CD14-positive monocyte (primary cell): ENCODE measurements at regions not wholly inside any gene's neighbourhood (a gene's known extent, or its start where the extent isn't known, plus 50 kb on each side); places are given as distances from the start of the nearest gene placed in this dataset.

Experiments used
- DNase-seq, 3 donors: peaks; one replicate each; pipeline ENCODE4 v3.0.0-alpha.2; 2011 to 2022
- H2AFZ ChIP-seq: 2 replicates; pipeline ENCODE4 v1.6.0; 2012; ENCODE audit warnings: mild to moderate bottlenecking, low read depth, low read length, inconsistent platforms; ENCODE audit not compliant: insufficient read depth, poor library complexity, severe bottlenecking
- H3K27ac ChIP-seq, 2 donors: 1 replicate in 1 of 2; 2 replicates in 1 of 2; pipeline ENCODE4 v1.5.1; 2012 to 2013; ENCODE audit warnings: low read length in 2 of 2, control low read depth in 1 of 2, inconsistent platforms in 1 of 2, low read depth in 1 of 2, mild to moderate bottlenecking in 1 of 2
- H3K27me3 ChIP-seq, 2 donors: one replicate each; pipeline versions ENCODE4 v1.6.0 to v1.6.1; 2011 to 2013; ENCODE audit warnings: low read length in 2 of 2; ENCODE audit not compliant: control insufficient read depth in 2 of 2, insufficient read depth in 2 of 2
- H3K36me3 ChIP-seq, 2 donors: replicated peaks in 1 of 2; 1 replicate in 1 of 2; 2 replicates in 1 of 2; pipeline versions ENCODE4 v1.5.1 to v1.6.1; 2012 to 2013; ENCODE audit warnings: low read length in 2 of 2, control low read depth in 1 of 2, inconsistent platforms in 1 of 2, mild to moderate bottlenecking in 1 of 2; ENCODE audit not compliant: insufficient read depth in 2 of 2, control insufficient read depth in 1 of 2
- H3K4me1 ChIP-seq, 2 donors: 1 replicate in 1 of 2; 2 replicates in 1 of 2; pipeline versions ENCODE4 v1.5.1 to v1.6.1; 2012 to 2013; ENCODE audit warnings: low read length in 2 of 2, control low read depth in 1 of 2, inconsistent platforms in 1 of 2, mild to moderate bottlenecking in 1 of 2, moderate library complexity in 1 of 2; ENCODE audit not compliant: insufficient read depth in 2 of 2, control insufficient read depth in 1 of 2
- H3K4me2 ChIP-seq: replicated peaks from 2 replicates; pipeline ENCODE3; 2012; ENCODE audit warnings: low read length, moderate library complexity, mild to moderate bottlenecking; ENCODE audit not compliant: poor library complexity, severe bottlenecking; ENCODE audit errors: extremely low read depth
- H3K4me3 ChIP-seq, 3 experiments: fragments of 200-600 bp in 1 of 3; sonication (generic) in 1 of 3; replicated peaks in 1 of 3; 1 replicate in 2 of 3; 2 replicates in 1 of 3; pipeline ENCODE4 v1.5.1; 2011 to 2013; ENCODE audit warnings: low read length in 3 of 3, mild to moderate bottlenecking in 3 of 3, control low read depth in 2 of 3, low read depth in 2 of 3, inconsistent platforms in 1 of 3, moderate library complexity in 1 of 3
- H3K79me2 ChIP-seq: 2 replicates; pipeline ENCODE4 v1.6.0; 2012; ENCODE audit warnings: mild to moderate bottlenecking, control low read depth, inconsistent platforms, low read length, moderate library complexity; ENCODE audit not compliant: insufficient read depth
- H3K9ac ChIP-seq: 2 replicates; pipeline ENCODE4 v1.6.0; 2017; ENCODE audit warnings: low read length, mild to moderate bottlenecking; ENCODE audit not compliant: insufficient read depth, poor library complexity, severe bottlenecking
- H3K9me3 ChIP-seq, 2 donors: replicated peaks in 1 of 2; 1 replicate in 1 of 2; 2 replicates in 1 of 2; pipeline versions ENCODE4 v1.5.1 to v1.6.1; 2012 to 2013; ENCODE audit warnings: low read length in 2 of 2, control low read depth in 1 of 2; ENCODE audit not compliant: control insufficient read depth in 1 of 2, insufficient read depth in 1 of 2
- H4K20me1 ChIP-seq: 2 replicates; pipeline ENCODE4 v1.6.0; 2012; ENCODE audit warnings: mild to moderate bottlenecking, low read length, control low read depth, moderate library complexity; ENCODE audit not compliant: insufficient read depth
- H3K27ac Mint-ChIP-seq, 7 donors: one replicate each; pipeline ENCODE4 v1.8.0; 2020; ENCODE audit warnings: mild to moderate bottlenecking in 7 of 7, mixed read lengths in 7 of 7, moderate library complexity in 6 of 7, inconsistent platforms in 2 of 7
- H3K27me3 Mint-ChIP-seq, 3 donors: one replicate each; pipeline ENCODE4 v1.8.0; 2021 to 2022; ENCODE audit warnings: low read depth in 3 of 3, mild to moderate bottlenecking in 3 of 3, mixed read lengths in 3 of 3, moderate library complexity in 3 of 3, inconsistent platforms in 1 of 3
- H3K36me3 Mint-ChIP-seq, 2 donors: one replicate each; pipeline ENCODE4 v1.8.0; 2020; ENCODE audit warnings: mixed read lengths in 2 of 2, inconsistent platforms in 1 of 2, mild to moderate bottlenecking in 1 of 2
- H3K4me1 Mint-ChIP-seq: one replicate; pipeline ENCODE4 v1.8.0; 2020; ENCODE audit warnings: mild to moderate bottlenecking, mixed read lengths
- H3K4me3 Mint-ChIP-seq, 2 donors: one replicate each; pipeline ENCODE4 v1.8.0; 2020; ENCODE audit warnings: mild to moderate bottlenecking in 2 of 2, mixed read lengths in 2 of 2, moderate library complexity in 1 of 2
- H3K9me3 Mint-ChIP-seq, 7 donors: one replicate each; pipeline ENCODE4 v1.8.0; 2020 to 2022; ENCODE audit warnings: mixed read lengths in 7 of 7, mild to moderate bottlenecking in 6 of 7, moderate library complexity in 6 of 7, inconsistent platforms in 2 of 7
- WGBS: methylation state at CpG from one replicate; pipeline ENCODE4 v1.1.5; 2013; ENCODE audit warnings: missing lambda C conversion rate; ENCODE audit not compliant: insufficient coverage; 5-methylcytosine and 5-hydroxymethylcytosine counted together
- intact Hi-C, 2 donors: fragments of 100-400 bp; cut with micrococcal nuclease; formaldehyde crosslinking; loops; one replicate each; pipeline versions ENCODE4 v1.15.0 to v1.15.1; 2023
- TF ChIP-seq, protein P1 (sequence below): fragments of 200-600 bp; IDR thresholded peaks from one replicate; pipeline ENCODE4 v1.8.0; 2022; ENCODE audit warnings: antibody characterized with exemption, mild to moderate bottlenecking

DNA sequence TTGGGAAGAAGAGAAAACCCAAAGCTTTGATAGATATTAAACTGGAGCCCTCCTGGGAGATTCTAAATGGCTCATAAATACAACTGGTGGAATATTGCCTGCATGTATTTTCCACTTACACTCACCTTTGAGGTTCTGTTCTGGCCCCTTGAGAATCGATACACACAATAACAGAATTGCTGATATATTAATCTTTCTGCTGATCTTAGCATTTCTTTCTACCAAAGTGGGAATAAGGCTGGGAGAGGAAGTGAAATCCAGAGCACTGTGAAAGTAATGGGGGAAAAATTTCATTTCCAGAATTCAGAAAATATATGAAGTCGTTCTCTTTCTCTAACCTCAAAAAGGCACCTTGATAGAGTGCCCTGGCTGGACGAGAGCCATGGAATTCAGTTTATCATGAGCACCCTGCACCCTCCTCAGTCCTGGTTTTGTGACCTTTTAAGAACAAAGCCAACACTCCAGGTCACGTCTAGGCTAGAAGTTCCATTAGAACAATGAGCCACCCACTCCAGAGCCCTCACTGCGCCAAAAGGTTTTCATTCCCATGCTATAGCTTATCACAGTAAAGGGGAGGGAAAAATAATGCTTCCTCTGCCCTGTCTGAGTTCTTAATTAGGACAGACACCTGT lies 244.5 kb downstream of the CD83 start:
- WGBS = 38% methylated on average over 1 of the region's 5 CpGs
- peaks cover 11% of the 10 kb centered on the region for H3K4me1 Mint-ChIP-seq

GRCh38 chr6:14364370-14364769 lies 246.8 kb downstream of the CD83 start:
- Histone ChIP-seq H3K36me3 (no peaks in the 10 kb centered on the region), H3K4me1 (no peaks in the 10 kb centered on the region), H3K27ac (no peak overlapping the region), H2AFZ (no peak overlapping the region), H3K27me3 (no peaks in the 10 kb centered on the region), H3K4me3 (no peak overlapping the region), H3K79me2 (no peaks in the 10 kb centered on the region), H3K9ac (no peak overlapping the region), H3K4me2 (no peak overlapping the region), H4K20me1 (no peaks in the 10 kb centered on the region), H3K9me3 (no peaks in the 10 kb centered on the region)
- no peak for DNase-seq
- Mint-ChIP-seq H3K27me3 (peaks cover 0 to 2% (median 0%) of the 10 kb centered on the region in 3 donors), H3K4me3 (no peak overlapping the region), H3K4me1 (peaks cover 7% of the 10 kb centered on the region), H3K27ac (no peak overlapping the region), H3K9me3 (peaks cover 0 to 3% (median 0%) of the 10 kb centered on the region in 7 donors), H3K36me3 (no peaks in the 10 kb centered on the region)
- 80% methylated on average over 1 of the region's 5 CpGs for WGBS
- intact Hi-C loops = no loop called here
- TF ChIP-seq, protein P1, sequence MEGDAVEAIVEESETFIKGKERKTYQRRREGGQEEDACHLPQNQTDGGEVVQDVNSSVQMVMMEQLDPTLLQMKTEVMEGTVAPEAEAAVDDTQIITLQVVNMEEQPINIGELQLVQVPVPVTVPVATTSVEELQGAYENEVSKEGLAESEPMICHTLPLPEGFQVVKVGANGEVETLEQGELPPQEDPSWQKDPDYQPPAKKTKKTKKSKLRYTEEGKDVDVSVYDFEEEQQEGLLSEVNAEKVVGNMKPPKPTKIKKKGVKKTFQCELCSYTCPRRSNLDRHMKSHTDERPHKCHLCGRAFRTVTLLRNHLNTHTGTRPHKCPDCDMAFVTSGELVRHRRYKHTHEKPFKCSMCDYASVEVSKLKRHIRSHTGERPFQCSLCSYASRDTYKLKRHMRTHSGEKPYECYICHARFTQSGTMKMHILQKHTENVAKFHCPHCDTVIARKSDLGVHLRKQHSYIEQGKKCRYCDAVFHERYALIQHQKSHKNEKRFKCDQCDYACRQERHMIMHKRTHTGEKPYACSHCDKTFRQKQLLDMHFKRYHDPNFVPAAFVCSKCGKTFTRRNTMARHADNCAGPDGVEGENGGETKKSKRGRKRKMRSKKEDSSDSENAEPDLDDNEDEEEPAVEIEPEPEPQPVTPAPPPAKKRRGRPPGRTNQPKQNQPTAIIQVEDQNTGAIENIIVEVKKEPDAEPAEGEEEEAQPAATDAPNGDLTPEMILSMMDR = no peak

More for the DNA sequence above, 244.5 kb downstream of the CD83 start:
- Mint-ChIP-seq H3K9me3 (peaks cover 0 to 2% (median 0%) of the 10 kb centered on the region in 7 donors), H3K36me3 (no peaks in the 10 kb centered on the region), H3K27me3 (peaks cover 0 to 4% (median 2%) of the 10 kb centered on the region in 3 donors), H3K27ac (peak overlapping the region in 1 of 7 donors; percentile 60), H3K4me3 (no peak overlapping the region)
- no peaks in the 10 kb centered on the region for H3K36me3 ChIP-seq
- no peak overlapping the region for H3K4me3 ChIP-seq
- no peaks in the 10 kb centered on the region for H3K9me3 ChIP-seq
- no peak for DNase-seq
- no peaks in the 10 kb centered on the region for H3K79me2 ChIP-seq
- H3K27ac ChIP-seq = no peak overlapping the region
- TF ChIP-seq, protein P1 = no peak
- H3K27me3 ChIP-seq = no peaks in the 10 kb centered on the region
- intact Hi-C loops = no loop called here
- no peaks in the 10 kb centered on the region for H3K4me1 ChIP-seq
- no peak overlapping the region for H3K9ac ChIP-seq
- no peak overlapping the region for H3K4me2 ChIP-seq
- H4K20me1 ChIP-seq = no peaks in the 10 kb centered on the region
- H2AFZ ChIP-seq = no peak overlapping the region
